Mesendoderm (in vitro differentiated cells): ENCODE measurements at regions not wholly inside any gene's neighbourhood (a gene's known extent, or its start where the extent isn't known, plus 50 kb on each side); places are given as distances from the start of the nearest gene placed in this dataset.
A peak's percentile ranks its signal among the peaks of the same experiment; 100 is the strongest.

Experiments used
- DNase-seq: peaks from one replicate; pipeline ENCODE4 v3.0.0; 2013
- H2AK5ac ChIP-seq: 2 replicates; pipeline ENCODE4 v1.6.1; 2013; ENCODE audit warnings: low read length, inconsistent platforms
- H2BK120ac ChIP-seq: 2 replicates; pipeline ENCODE4 v1.6.1; 2013; ENCODE audit warnings: low read depth, mild to moderate bottlenecking, low read length, moderate library complexity, mixed read lengths
- H2BK15ac ChIP-seq: replicated peaks from 2 replicates; pipeline ENCODE4 v1.6.1; 2013; ENCODE audit warnings: low read depth, mild to moderate bottlenecking, moderate library complexity
- H2BK5ac ChIP-seq: 2 replicates; pipeline ENCODE4 v1.6.1; 2013; ENCODE audit warnings: low read length, inconsistent platforms
- H3K18ac ChIP-seq: 2 replicates; pipeline ENCODE4 v1.6.1; 2013; ENCODE audit warnings: mild to moderate bottlenecking, low read length, mixed read lengths
- H3K23ac ChIP-seq: one replicate; pipeline ENCODE4 v1.6.1; 2013; ENCODE audit warnings: low read length
- H3K27ac ChIP-seq: 2 replicates; pipeline ENCODE4 v1.5.1; 2013; ENCODE audit warnings: low read depth, mild to moderate bottlenecking, inconsistent platforms, low read length, moderate library complexity
- H3K27me3 ChIP-seq: 2 replicates; pipeline ENCODE4 v1.6.1; 2013; ENCODE audit warnings: low read length, control low read depth, mild to moderate bottlenecking, inconsistent platforms; ENCODE audit not compliant: insufficient read depth, poor library complexity
- H3K36me3 ChIP-seq: 2 replicates; pipeline ENCODE4 v1.6.1; 2013; ENCODE audit warnings: low read length, inconsistent platforms; ENCODE audit not compliant: control insufficient read depth, insufficient read depth
- H3K4ac ChIP-seq: one replicate; pipeline ENCODE4 v1.6.1; 2013; ENCODE audit warnings: low read depth, mild to moderate bottlenecking, low read length, moderate library complexity
- H3K4me1 ChIP-seq: 2 replicates; pipeline ENCODE4 v1.6.1; 2013; ENCODE audit warnings: low read depth, low read length, inconsistent platforms; ENCODE audit not compliant: control insufficient read depth
- H3K4me2 ChIP-seq: 2 replicates; pipeline ENCODE4 v1.6.1; 2013; ENCODE audit warnings: low read length
- H3K4me3 ChIP-seq: 2 replicates; pipeline ENCODE4 v1.5.1; 2013; ENCODE audit warnings: mild to moderate bottlenecking, low read length
- H3K56ac ChIP-seq: one replicate; pipeline ENCODE4 v1.6.1; 2013; ENCODE audit warnings: low read length
- H3K79me1 ChIP-seq: 2 replicates; pipeline ENCODE4 v1.6.1; 2013; ENCODE audit warnings: low read length, inconsistent platforms
- H3K79me2 ChIP-seq: 2 replicates; pipeline ENCODE4 v1.6.1; 2013; ENCODE audit warnings: mild to moderate bottlenecking, low read length; ENCODE audit not compliant: control insufficient read depth, insufficient read depth
- H3K9ac ChIP-seq: 2 replicates; pipeline ENCODE4 v1.6.1; 2013; ENCODE audit warnings: low read length, inconsistent platforms
- H4K5ac ChIP-seq: one replicate; pipeline ENCODE4 v1.6.1; 2013; ENCODE audit warnings: low read length
- H4K8ac ChIP-seq: one replicate; pipeline ENCODE4 v1.6.1; 2013; ENCODE audit warnings: low read depth, mild to moderate bottlenecking, control low read depth, low read length, moderate library complexity
- WGBS: extraction: QIAGEN DNeasy Blood & Tissue Kit; methylation state at CpG from one replicate; pipeline ENCODE4 v1.1.7; 2013; ENCODE audit warnings: low lambda C conversion rate, missing lambda C conversion rate; ENCODE audit not compliant: insufficient coverage; ENCODE audit errors: extremely low coverage; 5-methylcytosine and 5-hydroxymethylcytosine counted together

DNA sequence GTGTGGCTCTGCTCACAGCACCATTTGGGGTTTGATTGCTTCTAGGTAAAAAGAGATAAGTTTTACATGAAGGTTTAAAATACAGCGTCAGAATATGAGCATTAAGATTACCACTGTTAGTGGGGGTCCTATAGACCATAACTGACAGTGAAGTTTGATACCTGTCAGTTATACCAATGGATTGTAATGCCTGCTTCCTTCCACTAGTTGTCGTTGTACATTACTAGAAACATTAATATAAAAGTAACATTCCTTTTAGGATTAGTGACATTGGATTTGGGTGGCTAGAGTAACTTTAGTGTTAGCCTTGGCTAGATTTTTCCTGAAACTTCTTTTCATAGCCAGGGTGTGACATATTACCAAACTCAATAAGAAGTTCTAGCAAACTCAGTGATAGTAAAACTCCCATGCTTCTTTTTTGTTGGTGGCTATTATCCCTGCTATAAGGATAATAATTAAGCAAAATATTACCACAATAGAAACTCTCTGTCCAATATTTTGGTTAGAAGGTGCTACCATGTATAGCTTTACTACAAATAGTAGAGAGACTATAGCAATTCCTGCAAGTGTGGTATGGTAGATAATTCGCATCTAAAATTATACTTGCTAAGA lies 57.1 kb downstream of the FAM181B start:
- no CpG with 5 or more reads among the region's 3 CpGs for WGBS
- no peak overlapping the region for H4K8ac ChIP-seq

DNA sequence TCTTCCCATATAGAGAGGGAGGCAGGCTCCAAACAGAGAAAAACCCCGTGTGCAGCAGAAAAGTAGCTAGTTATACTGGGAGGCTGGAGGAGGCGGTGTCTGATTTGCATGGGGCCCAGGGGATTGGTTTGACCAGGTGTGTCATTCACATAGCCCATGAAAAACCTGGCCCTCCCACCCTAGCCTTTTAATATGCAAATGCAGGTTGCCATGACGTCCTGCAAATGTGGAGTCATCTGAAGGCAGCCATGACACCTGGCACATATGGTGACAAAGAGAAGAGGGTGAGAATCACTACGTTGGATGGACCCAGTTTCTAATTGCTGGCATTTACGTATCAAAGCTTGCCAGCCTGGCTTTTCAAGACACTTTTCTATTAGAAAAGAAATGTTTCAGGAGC lies 57.8 kb downstream of the FAM181B start:
- H3K79me2 ChIP-seq = no peaks in the 10 kb centered on the region
- H3K4me1 ChIP-seq = no peaks in the 10 kb centered on the region
- no peak overlapping the region for H3K4me3 ChIP-seq
- H4K5ac ChIP-seq = no peak overlapping the region
- H3K36me3 ChIP-seq = no peaks in the 10 kb centered on the region
- no peak overlapping the region for H3K4me2 ChIP-seq
- no peak overlapping the region for H3K4ac ChIP-seq
- H3K27ac ChIP-seq = no peak overlapping the region
- H2BK15ac ChIP-seq = no peak overlapping the region
- H3K56ac ChIP-seq = no peak overlapping the region
- H3K23ac ChIP-seq = no peak overlapping the region
- H3K27me3 ChIP-seq = no peaks in the 10 kb centered on the region
- no CpG with 5 or more reads among the region's 5 CpGs for WGBS
- no peak overlapping the region for H3K18ac ChIP-seq
- H3K79me1 ChIP-seq = no peaks in the 10 kb centered on the region
- H2BK120ac ChIP-seq = no peak overlapping the region
- peak; percentile 65 for DNase-seq
- no peak overlapping the region for H2AK5ac ChIP-seq
- H2BK5ac ChIP-seq = no peak overlapping the region
- H3K9ac ChIP-seq = no peak overlapping the region
- H4K8ac ChIP-seq = no peak overlapping the region

More for the DNA sequence above, 57.1 kb downstream of the FAM181B start:
- no peak overlapping the region for H2BK5ac ChIP-seq
- H3K56ac ChIP-seq = no peak overlapping the region
- H4K5ac ChIP-seq = no peak overlapping the region
- no peaks in the 10 kb centered on the region for H3K4me1 ChIP-seq
- no peak overlapping the region for H3K18ac ChIP-seq
- no peak overlapping the region for H3K4me3 ChIP-seq
- H3K4ac ChIP-seq = no peak overlapping the region
- H3K9ac ChIP-seq = no peak overlapping the region
- H3K79me2 ChIP-seq = no peaks in the 10 kb centered on the region
- no peak overlapping the region for H2BK120ac ChIP-seq
- no peak overlapping the region for H2AK5ac ChIP-seq
- H3K4me2 ChIP-seq = no peak overlapping the region
- H3K23ac ChIP-seq = no peak overlapping the region
- no peak overlapping the region for H2BK15ac ChIP-seq
- DNase-seq = no peak
- H3K36me3 ChIP-seq = no peaks in the 10 kb centered on the region
- H3K79me1 ChIP-seq = no peaks in the 10 kb centered on the region
- H3K27me3 ChIP-seq = no peaks in the 10 kb centered on the region
- no peak overlapping the region for H3K27ac ChIP-seq

DNA sequence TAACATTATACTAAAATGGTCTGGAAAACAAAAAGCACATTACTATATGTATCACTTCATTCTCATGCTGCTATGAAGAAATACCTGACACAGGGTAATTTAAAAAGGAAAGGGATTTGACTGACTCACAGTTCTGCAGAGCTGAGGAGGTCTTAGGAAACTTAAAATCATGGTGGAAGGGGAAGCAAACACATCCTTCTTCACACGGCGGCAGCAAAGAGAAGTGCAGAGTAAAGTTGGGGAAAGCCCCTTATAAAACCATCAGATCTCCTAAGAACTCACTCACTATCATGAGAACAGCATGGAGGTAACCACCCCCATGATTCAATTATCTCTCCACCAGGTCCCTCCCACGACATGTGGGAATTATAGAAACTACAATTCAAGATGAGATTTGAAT lies 60.0 kb downstream of the FAM181B start:
- Histone ChIP-seq H2BK5ac (no peak overlapping the region), H3K79me1 (no peaks in the 10 kb centered on the region), H2BK15ac (no peak overlapping the region), H3K56ac (no peak overlapping the region), H3K18ac (no peak overlapping the region), H3K4ac (no peak overlapping the region), H3K4me1 (no peaks in the 10 kb centered on the region), H3K23ac (no peak overlapping the region), H3K9ac (no peak overlapping the region), H3K4me2 (no peak overlapping the region), H2BK120ac (no peak overlapping the region), H3K4me3 (no peak overlapping the region), H4K5ac (no peak overlapping the region), H3K27me3 (no peaks in the 10 kb centered on the region), H3K79me2 (no peaks in the 10 kb centered on the region), H3K36me3 (no peaks in the 10 kb centered on the region), H2AK5ac (no peak overlapping the region), H4K8ac (no peak overlapping the region), H3K27ac (no peak overlapping the region)
- WGBS = no CpG with 5 or more reads among the region's 3 CpGs
- no peak for DNase-seq

DNA sequence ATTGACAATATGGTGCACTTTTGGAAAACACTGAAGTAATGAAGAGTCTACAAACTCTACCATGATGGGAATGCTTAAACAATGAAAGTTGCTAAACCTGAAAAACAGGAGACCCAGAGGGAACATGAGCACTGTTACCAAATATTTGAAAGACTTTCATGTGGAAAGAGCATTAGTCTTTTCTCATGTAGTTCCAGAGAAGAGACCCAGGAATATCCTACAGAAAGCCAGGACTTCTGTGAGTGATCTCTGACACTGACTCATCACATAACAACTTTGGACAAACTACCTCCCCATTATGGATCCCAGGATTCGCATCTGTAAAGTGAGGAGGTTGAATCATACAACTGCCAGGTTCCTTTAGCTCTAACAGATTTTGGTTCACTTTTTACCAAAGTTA lies 62.2 kb downstream of the FAM181B start:
- H3K79me2 ChIP-seq = no peaks in the 10 kb centered on the region
- no peak overlapping the region for H2BK5ac ChIP-seq
- no peak overlapping the region for H4K8ac ChIP-seq
- H3K4me2 ChIP-seq = no peak overlapping the region
- no peak overlapping the region for H3K4ac ChIP-seq
- H3K36me3 ChIP-seq = no peaks in the 10 kb centered on the region
- H2AK5ac ChIP-seq = no peak overlapping the region
- H3K79me1 ChIP-seq = no peaks in the 10 kb centered on the region
- H3K4me3 ChIP-seq = no peak overlapping the region
- no peak overlapping the region for H3K56ac ChIP-seq
- no peak overlapping the region for H3K9ac ChIP-seq
- H3K27ac ChIP-seq = no peak overlapping the region
- DNase-seq = peak; percentile 37
- no peaks in the 10 kb centered on the region for H3K27me3 ChIP-seq
- no peak overlapping the region for H3K23ac ChIP-seq
- no peak overlapping the region for H2BK120ac ChIP-seq
- no peak overlapping the region for H2BK15ac ChIP-seq
- WGBS = no CpG with 5 or more reads among the region's 1 CpG
- H4K5ac ChIP-seq = no peak overlapping the region
- H3K18ac ChIP-seq = no peak overlapping the region
- no peaks in the 10 kb centered on the region for H3K4me1 ChIP-seq

DNA sequence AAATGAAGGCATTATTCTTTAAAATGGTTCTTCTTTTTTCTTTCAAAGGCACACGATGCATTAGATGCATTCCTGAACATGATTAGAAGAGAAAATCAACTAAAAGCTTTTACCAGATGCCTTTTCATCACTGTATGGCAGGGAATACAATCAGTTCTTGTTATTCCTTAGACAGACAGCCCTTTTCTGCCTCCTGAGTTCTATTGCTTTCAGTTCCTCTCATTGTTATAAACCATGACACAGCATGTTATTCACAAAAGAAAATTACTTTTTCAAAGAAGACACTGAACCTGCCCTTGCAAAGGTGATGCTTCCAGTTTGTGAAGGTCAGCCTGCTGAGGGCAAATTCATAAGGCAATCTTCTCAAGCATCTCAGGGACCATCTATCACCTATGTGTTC lies 70.1 kb downstream of the FAM181B start:
- no peak overlapping the region for H2BK120ac ChIP-seq
- WGBS = no CpG with 5 or more reads among the region's 1 CpG
- H2BK5ac ChIP-seq = no peak overlapping the region
- H3K18ac ChIP-seq = no peak overlapping the region
- H3K79me2 ChIP-seq = no peaks in the 10 kb centered on the region
- H3K9ac ChIP-seq = no peak overlapping the region
- H3K4ac ChIP-seq = no peak overlapping the region
- no peak overlapping the region for H2AK5ac ChIP-seq
- no peak overlapping the region for H3K4me3 ChIP-seq
- no peaks in the 10 kb centered on the region for H3K36me3 ChIP-seq
- H3K27me3 ChIP-seq = no peaks in the 10 kb centered on the region
- H3K4me2 ChIP-seq = no peak overlapping the region
- H3K27ac ChIP-seq = no peak overlapping the region
- no peak for DNase-seq
- no peak overlapping the region for H4K8ac ChIP-seq
- no peak overlapping the region for H3K23ac ChIP-seq
- no peaks in the 10 kb centered on the region for H3K79me1 ChIP-seq
- H3K56ac ChIP-seq = no peak overlapping the region
- H2BK15ac ChIP-seq = no peak overlapping the region
- H4K5ac ChIP-seq = no peak overlapping the region
- H3K4me1 ChIP-seq = no peaks in the 10 kb centered on the region

DNA sequence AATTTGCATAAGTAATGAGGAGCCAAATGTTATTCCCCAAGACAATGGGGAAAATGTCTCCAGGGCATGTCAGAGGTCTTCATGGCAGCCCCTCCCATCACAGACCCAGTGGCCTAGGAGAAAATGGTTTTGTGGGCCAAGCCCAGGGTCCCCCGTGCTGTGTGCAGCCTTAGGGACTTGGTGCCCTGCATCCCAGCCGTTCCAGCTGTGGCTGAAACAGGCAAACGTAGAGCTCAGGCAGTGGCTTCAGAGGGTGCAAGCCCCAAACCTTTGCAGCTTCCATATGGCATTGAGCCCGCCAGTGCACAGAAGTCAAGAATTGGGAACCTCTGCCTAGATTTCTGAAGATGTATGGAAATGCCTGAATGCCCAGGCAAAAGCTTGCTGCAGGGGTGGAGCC lies 79.9 kb downstream of the FAM181B start:
- Histone ChIP-seq H3K4ac (no peak overlapping the region), H2BK15ac (no peak overlapping the region), H3K4me1 (no peaks in the 10 kb centered on the region), H3K4me3 (no peak overlapping the region), H2BK120ac (no peak overlapping the region), H3K9ac (no peak overlapping the region), H3K23ac (no peak overlapping the region), H4K5ac (no peak overlapping the region), H4K8ac (no peak overlapping the region), H3K56ac (no peak overlapping the region), H2BK5ac (no peak overlapping the region), H3K18ac (no peak overlapping the region), H2AK5ac (no peak overlapping the region), H3K27ac (no peak overlapping the region), H3K79me1 (no peaks in the 10 kb centered on the region), H3K4me2 (no peak overlapping the region), H3K79me2 (no peaks in the 10 kb centered on the region), H3K27me3 (no peaks in the 10 kb centered on the region), H3K36me3 (no peaks in the 10 kb centered on the region)
- DNase-seq = peak; percentile 11
- no CpG with 5 or more reads among the region's 4 CpGs for WGBS
